VCaP (cell line): ENCODE measurements at regions not wholly inside any gene's neighbourhood (a gene's known extent, or its start where the extent isn't known, plus 50 kb on each side); places are given as distances from the start of the nearest gene placed in this dataset.
"Not testable (repeated sequence)": the region's sequence is repeated elsewhere in the genome, so short reads cannot be mapped to it uniquely, and the experiment has no call there.

Experiments
- H3K27ac ChIP-seq: fragments of 450-650 bp; 2 replicates; pipeline ENCODE4 v1.5.1; 2017
- CTCF ChIP-seq: fragments of 450-650 bp; conservative IDR thresholded peaks from 2 replicates; pipeline ENCODE4 v1.5.1; 2017; ENCODE audit warnings: mild to moderate bottlenecking, moderate library complexity

GRCh38 chr13:54004026-54004699, 975.5 kb downstream of the OLFM4 start:
- TF ChIP-seq CTCF: no peak
- H3K27ac ChIP-seq: no peak overlapping the region

DNA sequence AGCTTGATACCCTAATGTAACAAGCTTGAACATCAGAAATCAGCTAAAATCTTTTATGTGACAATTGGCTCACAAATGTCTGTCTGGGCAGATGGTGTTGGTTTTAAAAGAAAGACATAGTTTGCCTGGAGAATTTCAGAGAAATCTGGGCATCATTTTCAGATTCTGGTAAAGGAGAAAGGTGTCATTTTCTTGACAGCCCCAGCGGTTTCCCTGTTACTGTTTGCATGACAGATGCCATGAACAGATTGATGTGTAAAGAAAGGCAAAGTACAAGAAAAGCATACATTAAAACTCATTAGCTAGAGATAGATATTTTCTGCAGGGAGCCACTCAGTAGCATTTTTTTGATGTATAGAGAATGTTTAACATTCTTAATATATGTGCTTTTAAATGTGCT, 987.9 kb downstream of the OLFM4 start:
- no peak for TF ChIP-seq CTCF
- no peak overlapping the region for H3K27ac ChIP-seq

DNA sequence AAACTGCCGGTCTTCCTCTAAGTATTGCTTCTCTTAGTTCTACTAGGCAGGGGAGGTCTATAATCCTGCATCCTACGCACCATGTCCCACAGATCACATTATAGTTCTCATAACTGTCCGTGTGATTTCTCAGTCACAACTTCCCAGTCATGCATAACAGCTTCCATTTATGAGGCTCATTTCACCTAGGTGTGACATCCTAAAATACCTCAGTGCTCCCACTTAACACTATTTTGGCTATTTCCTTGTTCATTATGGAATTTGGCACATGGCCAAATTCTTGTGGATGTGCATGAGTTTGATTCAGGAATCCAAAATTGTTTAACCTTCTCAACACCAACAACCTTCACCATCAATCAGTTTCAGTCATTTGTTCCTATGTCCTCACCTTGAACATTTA, 989.9 kb downstream of the OLFM4 start:
- no peak for TF ChIP-seq CTCF
- no peak overlapping the region for H3K27ac ChIP-seq

- no peak for TF ChIP-seq CTCF
- no peak overlapping the region for H3K27ac ChIP-seq
These were observed 1000.6 kb downstream of the OLFM4 start for GRCh38 chr13:54029226-54029625.

- no peak for TF ChIP-seq CTCF
- no peak overlapping the region for H3K27ac ChIP-seq
These were observed 1001.1 kb downstream of the OLFM4 start for GRCh38 chr13:54029720-54030119.

GRCh38 chr13:54033323-54033861, 1004.8 kb downstream of the OLFM4 start:
- no peak for TF ChIP-seq CTCF
- no peak overlapping the region for H3K27ac ChIP-seq

DNA sequence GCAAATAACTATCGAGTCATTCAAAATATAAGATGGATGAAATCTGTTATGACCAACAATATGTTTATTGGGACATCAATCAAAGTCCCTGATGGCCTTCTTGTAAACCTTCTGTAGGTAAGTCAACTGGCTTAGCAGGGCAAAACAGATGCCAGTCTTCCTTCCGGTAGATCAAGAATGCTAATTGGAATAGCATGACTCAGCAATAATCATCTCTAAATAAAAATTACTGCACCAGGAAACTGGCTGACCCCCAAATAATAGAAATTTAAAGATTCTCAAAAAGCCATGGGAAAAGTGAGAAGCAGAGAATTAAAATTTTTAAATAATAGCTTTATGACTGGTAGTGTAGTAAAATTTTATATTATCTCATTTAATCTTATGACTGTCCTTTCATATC, 1005.4 kb downstream of the OLFM4 start:
- no peak for TF ChIP-seq CTCF
- no peak overlapping the region for H3K27ac ChIP-seq

DNA sequence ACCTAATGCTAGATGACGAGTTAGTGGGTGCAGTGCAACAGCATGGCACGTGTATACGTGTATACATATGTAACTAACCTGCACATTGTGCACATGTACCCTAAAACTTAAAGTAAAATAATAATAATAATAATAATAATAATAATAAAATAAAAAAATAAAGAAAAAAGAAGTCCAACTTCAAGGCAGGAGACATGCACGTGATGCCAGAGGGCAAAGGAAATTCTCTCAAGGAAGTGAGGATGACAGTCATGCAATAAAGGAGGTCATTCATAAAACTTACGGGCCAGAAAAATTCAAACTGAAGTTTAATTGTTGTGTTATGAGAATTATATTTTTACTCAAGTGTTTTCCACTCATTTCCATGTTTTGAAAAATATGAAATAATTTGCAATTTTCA, 1028.8 kb downstream of the OLFM4 start:
- not testable (repeated sequence) for H3K27ac ChIP-seq

GRCh38 chr13:54069958-54070357, 1041.3 kb downstream of the OLFM4 start:
- H3K27ac ChIP-seq: not testable (repeated sequence)
